Liver (tissue), 3 donors: ENCODE measurements at regions not wholly inside any gene's neighbourhood (a gene's known extent, or its start where the extent isn't known, plus 50 kb on each side); places are given as distances from the start of the nearest gene placed in this dataset.

ENCODE experiments used
- EGR1 ChIP-seq, 2 donors: IDR thresholded peaks; 2 replicates each; pipeline ENCODE4 v1.6.1; 2016 to 2018; ENCODE audit warnings: antibody characterized with exemption in 2 of 2, low read depth in 2 of 2
- FOXA2 ChIP-seq: IDR thresholded peaks from 2 replicates; pipeline ENCODE4 v1.6.1; 2016; ENCODE audit warnings: antibody characterized with exemption
- GABPA ChIP-seq, 2 donors: IDR thresholded peaks in 1 of 2; conservative IDR thresholded peaks in 1 of 2; 2 replicates each; pipeline ENCODE4 v1.6.1; 2016; ENCODE audit warnings: antibody characterized with exemption in 2 of 2, mild to moderate bottlenecking in 1 of 2, moderate library complexity in 1 of 2
- JUND ChIP-seq, 2 donors: IDR thresholded peaks; 2 replicates each; pipeline ENCODE4 v1.6.1; 2016; ENCODE audit warnings: antibody characterized with exemption in 2 of 2
- NR2F2 ChIP-seq: IDR thresholded peaks from 2 replicates; pipeline ENCODE4 v1.6.1; 2016; ENCODE audit warnings: antibody characterized with exemption
- RAD21 ChIP-seq, 2 donors: IDR thresholded peaks; 2 replicates each; pipeline ENCODE4 v1.6.1; 2016; ENCODE audit warnings: antibody characterized with exemption in 2 of 2, mild to moderate bottlenecking in 2 of 2
- SP1 ChIP-seq: IDR thresholded peaks from 2 replicates; pipeline ENCODE4 v1.6.1; 2018; ENCODE audit warnings: antibody characterized with exemption, mild to moderate bottlenecking
- TAF1 ChIP-seq: conservative IDR thresholded peaks from 2 replicates; pipeline ENCODE4 v1.6.1; 2016; ENCODE audit warnings: antibody characterized with exemption, mild to moderate bottlenecking
- YY1 ChIP-seq: IDR thresholded peaks from 2 replicates; pipeline ENCODE4 v1.6.1; 2016; ENCODE audit warnings: antibody characterized with exemption, mild to moderate bottlenecking
- TF ChIP-seq, protein P1 (sequence below): fragments of 150-350 bp; IDR thresholded peaks from 2 replicates; pipeline ENCODE4 v1.5.1; 2017; ENCODE audit warnings: improper control_type of control experiment, low read depth, low read length; ENCODE audit not compliant: missing input control
- TF ChIP-seq, protein P2 (sequence below): IDR thresholded peaks from 2 replicates; pipeline ENCODE4 v1.6.1; 2016; ENCODE audit warnings: antibody characterized with exemption, mild to moderate bottlenecking
- TF ChIP-seq, protein P3 (sequence below): IDR thresholded peaks from 2 replicates; pipeline ENCODE4 v1.6.1; 2016; ENCODE audit warnings: antibody characterized with exemption
- TF ChIP-seq, protein P4 (sequence below): IDR thresholded peaks from 2 replicates; pipeline ENCODE4 v1.6.1; 2016; ENCODE audit warnings: antibody characterized with exemption
- donor health status: healthy.
- donor health status: healthy.

GRCh38 chr1:61572046-61572445, 152.9 kb downstream of the TM2D1 start:
- TF ChIP-seq, protein P1, sequence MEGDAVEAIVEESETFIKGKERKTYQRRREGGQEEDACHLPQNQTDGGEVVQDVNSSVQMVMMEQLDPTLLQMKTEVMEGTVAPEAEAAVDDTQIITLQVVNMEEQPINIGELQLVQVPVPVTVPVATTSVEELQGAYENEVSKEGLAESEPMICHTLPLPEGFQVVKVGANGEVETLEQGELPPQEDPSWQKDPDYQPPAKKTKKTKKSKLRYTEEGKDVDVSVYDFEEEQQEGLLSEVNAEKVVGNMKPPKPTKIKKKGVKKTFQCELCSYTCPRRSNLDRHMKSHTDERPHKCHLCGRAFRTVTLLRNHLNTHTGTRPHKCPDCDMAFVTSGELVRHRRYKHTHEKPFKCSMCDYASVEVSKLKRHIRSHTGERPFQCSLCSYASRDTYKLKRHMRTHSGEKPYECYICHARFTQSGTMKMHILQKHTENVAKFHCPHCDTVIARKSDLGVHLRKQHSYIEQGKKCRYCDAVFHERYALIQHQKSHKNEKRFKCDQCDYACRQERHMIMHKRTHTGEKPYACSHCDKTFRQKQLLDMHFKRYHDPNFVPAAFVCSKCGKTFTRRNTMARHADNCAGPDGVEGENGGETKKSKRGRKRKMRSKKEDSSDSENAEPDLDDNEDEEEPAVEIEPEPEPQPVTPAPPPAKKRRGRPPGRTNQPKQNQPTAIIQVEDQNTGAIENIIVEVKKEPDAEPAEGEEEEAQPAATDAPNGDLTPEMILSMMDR = no peak
- TF ChIP-seq TAF1 (no peak), EGR1 (IDR thresholded peaks at IDR 0.05; ENCODE audit: low read depth in 2 of 2) (no peak), RAD21 (IDR thresholded peaks at IDR 0.05) (no peak), GABPA (IDR thresholded peaks at IDR 0.05 in 1 of 2, conservative IDR thresholded peaks at IDR 0.05 in 1 of 2) (no peak), YY1 (no peak), JUND (IDR thresholded peaks at IDR 0.05) (no peak), FOXA2 (no peak), NR2F2 (no peak), SP1 (no peak)
- TF ChIP-seq, protein P2, sequence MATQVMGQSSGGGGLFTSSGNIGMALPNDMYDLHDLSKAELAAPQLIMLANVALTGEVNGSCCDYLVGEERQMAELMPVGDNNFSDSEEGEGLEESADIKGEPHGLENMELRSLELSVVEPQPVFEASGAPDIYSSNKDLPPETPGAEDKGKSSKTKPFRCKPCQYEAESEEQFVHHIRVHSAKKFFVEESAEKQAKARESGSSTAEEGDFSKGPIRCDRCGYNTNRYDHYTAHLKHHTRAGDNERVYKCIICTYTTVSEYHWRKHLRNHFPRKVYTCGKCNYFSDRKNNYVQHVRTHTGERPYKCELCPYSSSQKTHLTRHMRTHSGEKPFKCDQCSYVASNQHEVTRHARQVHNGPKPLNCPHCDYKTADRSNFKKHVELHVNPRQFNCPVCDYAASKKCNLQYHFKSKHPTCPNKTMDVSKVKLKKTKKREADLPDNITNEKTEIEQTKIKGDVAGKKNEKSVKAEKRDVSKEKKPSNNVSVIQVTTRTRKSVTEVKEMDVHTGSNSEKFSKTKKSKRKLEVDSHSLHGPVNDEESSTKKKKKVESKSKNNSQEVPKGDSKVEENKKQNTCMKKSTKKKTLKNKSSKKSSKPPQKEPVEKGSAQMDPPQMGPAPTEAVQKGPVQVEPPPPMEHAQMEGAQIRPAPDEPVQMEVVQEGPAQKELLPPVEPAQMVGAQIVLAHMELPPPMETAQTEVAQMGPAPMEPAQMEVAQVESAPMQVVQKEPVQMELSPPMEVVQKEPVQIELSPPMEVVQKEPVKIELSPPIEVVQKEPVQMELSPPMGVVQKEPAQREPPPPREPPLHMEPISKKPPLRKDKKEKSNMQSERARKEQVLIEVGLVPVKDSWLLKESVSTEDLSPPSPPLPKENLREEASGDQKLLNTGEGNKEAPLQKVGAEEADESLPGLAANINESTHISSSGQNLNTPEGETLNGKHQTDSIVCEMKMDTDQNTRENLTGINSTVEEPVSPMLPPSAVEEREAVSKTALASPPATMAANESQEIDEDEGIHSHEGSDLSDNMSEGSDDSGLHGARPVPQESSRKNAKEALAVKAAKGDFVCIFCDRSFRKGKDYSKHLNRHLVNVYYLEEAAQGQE = no peak
- TF ChIP-seq, protein P3, sequence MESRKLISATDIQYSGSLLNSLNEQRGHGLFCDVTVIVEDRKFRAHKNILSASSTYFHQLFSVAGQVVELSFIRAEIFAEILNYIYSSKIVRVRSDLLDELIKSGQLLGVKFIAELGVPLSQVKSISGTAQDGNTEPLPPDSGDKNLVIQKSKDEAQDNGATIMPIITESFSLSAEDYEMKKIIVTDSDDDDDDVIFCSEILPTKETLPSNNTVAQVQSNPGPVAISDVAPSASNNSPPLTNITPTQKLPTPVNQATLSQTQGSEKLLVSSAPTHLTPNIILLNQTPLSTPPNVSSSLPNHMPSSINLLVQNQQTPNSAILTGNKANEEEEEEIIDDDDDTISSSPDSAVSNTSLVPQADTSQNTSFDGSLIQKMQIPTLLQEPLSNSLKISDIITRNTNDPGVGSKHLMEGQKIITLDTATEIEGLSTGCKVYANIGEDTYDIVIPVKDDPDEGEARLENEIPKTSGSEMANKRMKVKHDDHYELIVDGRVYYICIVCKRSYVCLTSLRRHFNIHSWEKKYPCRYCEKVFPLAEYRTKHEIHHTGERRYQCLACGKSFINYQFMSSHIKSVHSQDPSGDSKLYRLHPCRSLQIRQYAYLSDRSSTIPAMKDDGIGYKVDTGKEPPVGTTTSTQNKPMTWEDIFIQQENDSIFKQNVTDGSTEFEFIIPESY = no peak
- TF ChIP-seq, protein P4, sequence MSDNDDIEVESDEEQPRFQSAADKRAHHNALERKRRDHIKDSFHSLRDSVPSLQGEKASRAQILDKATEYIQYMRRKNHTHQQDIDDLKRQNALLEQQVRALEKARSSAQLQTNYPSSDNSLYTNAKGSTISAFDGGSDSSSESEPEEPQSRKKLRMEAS = no peak
